SK-N-DZ (cell line): ENCODE measurements at regions not wholly inside any gene's neighbourhood (a gene's known extent, or its start where the extent isn't known, plus 50 kb on each side); places are given as distances from the start of the nearest gene placed in this dataset.

Experiments used
- DNase-seq: peaks from one replicate; pipeline ENCODE4 v3.0.0-alpha.2; 2015; ENCODE audit warnings: low spot score

DNA sequence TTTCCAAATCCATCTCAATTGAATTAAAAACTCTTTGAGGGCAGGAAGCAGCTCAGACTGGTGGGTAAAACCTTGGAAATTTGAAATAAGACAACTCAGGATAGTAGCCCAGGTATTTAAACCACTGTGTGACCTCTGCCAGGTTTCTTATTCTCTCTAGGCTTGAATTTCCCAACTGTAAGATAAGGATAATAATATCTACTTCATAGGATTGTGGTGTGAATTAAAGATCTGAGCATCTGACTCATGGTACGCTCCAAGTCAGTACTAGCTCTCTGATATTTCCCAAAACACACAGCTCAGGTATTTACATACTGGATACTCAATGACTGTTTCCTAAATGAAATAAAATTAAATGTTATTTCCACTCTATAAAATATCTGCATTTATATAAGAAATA, 337.2 kb downstream of the LTN1 start:
- no peak for DNase-seq

DNA sequence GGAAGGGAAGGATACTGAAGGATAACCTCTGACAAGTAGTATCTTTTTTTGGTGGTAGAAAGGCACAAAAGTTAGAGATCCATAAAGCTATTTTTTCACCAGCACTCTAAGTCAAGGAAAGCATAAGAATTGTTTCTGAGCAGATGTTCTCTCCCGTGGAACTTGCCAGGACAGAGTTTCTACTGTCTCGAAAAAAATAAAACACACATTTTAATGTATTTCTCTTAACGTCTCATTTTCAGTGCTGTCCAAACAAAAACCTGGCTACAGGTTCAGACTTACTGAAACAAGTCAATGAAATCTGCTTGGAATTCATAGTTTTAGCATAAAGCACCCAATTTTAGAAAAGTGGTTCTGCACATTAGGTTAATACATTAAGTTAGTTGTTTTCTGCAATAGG, 338.3 kb downstream of the LTN1 start:
- no peak for DNase-seq

DNA sequence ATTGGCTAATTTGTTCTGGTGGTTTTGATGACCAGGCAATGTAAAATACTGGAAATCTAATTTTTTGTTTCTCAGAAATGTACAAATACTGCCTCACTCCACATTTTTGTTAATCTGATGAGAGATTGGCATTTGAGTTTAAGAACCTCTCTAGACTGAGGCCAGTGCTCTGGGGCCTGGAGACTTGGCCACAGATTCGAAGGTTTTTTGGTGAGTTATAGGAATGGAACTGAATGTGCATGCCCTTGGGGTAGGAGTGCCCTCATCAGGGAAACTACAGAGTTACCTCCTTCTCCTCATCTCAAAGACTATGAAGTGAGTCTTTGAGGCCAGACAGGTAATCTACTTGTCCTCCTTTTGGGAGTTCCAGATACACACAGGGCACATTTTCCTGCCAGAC, 347.9 kb downstream of the LTN1 start:
- no peak for DNase-seq

DNA sequence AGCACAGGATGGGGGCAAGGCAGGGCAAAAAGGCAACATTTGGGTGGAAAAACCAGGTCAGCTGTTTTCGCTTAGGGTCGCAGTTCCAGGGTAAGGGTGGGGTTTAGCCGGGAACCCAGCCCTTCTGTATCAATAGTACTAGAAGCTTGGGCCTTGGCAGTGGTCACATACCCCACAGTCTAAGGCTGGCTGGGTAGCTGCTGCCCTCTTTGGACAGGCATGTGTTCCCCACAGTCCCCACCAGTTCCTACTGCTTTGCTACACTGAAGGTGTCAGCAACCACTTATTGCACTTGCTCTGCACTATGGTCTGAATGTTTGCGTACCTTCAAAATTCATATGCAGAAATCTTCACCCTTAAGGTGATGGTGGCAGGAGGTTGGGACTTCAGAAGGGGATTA, 349.8 kb downstream of the LTN1 start:
- no peak for DNase-seq

DNA sequence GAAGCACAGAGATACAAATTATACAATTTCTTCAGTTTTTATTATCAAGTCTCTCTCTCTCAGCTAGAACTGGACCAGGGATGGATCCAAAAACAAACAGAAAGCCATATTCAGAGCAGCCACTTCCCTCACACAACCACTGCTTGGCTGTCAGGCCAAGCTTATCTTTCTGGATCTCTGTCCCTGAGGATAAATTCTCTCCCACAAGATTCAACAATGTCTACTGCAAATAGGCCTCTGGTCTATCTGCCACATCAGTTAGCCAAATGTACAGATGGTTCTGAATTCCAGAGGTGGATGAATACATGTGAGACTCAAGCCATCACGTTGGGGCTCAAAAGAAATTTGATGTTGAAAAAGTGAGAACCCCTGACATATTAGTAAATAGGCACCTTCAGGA, 350.9 kb downstream of the LTN1 start:
- no peak for DNase-seq

DNA sequence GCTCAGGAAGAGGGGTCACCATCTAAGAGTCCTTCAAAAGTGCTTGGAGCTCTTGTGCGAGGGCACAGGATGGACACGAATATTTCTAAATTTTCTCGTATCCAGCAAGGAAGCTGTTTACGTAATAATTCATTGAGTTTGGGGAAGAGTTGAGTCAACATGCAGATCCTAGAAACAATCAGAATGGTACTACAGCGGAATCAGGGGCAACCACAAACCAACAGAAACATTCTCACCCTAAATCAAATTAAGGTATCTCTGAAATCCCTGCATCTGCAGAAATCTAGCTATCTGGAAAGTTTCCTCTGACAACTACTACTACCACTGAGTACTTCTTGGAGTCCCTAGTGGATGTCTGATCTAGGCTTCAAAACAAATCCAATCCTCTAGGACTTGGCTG, 352.4 kb downstream of the LTN1 start:
- DNase-seq = no peak

DNA sequence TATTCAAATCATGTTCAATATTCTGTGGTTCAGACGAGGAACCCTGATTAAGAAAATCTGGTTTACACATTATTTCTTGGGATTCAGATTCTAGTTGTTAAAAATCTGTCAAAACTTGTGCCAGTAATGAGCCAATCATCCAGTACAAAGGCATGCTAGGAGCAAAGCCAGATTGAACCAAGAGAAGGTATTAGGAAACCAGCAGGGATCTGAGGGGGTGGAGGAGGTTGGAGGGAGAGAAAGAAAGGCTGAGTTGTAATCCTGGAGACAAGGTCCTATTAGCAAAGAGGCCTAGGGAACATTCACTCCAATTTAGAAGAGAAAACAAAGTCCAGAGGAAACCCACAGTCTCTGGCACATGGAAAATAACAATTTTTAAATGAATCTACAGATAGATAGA, 352.9 kb downstream of the LTN1 start:
- DNase-seq = no peak

DNA sequence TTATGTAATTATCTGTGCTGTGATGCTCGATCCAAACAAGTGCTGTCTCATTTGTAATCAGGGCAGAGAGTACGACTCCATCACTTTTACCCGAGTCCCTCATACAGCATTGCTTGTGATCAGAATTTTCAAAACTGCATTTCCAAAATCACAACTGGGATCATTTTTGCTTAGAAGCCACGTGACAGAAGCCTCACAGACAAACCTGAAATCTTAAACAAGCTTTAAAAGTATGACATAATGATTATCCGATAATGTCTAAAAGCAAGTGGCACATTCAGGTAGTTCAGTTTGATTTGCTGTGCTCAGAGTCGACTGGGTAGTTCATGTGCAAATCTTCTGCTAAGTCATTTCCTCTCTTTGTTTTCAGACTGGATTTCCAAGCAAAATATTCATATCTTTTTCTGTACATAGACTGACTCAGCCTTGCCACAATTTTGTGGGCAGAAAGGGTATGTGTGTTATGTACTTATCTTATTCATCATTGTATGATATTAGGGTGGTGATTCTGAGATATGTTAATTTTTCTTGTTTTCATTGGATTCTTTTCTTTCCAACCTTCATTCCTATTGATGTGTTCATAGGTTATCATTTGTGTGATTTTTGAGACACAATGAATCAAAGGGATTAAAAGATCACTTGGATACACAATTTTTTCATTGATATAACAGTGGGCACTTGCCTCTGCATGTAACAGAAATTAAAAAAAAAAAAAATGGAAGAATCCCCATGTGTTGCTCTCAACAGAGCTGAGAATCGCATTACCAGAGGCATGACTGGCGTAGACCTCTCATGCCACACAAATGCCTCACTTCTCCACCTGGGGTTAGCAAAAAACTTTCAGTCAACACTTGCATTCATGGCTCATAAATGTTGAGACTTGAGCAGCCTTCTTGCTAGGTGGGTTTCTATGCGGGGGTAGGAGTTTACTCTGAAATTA, 355.7 kb downstream of the LTN1 start:
- no peak for DNase-seq

DNA sequence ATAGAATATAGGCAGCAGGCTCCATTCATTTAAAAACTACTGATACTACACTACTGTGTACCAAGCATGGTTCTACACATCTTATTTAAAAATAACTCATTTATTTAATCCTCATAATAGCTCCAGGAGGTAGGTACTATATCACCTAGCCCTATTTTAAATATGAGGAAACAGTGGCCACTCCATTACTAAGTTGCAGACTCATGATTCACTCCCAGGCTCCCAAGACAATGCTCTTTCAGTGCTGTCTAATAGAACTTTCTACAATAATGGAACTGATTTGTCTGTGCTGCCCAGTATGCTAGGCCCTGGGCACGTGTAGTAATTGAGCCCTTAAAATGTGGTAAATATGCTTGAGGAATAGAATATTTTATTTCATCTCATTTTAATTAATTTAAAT, 357.1 kb downstream of the LTN1 start:
- no peak for DNase-seq

DNA sequence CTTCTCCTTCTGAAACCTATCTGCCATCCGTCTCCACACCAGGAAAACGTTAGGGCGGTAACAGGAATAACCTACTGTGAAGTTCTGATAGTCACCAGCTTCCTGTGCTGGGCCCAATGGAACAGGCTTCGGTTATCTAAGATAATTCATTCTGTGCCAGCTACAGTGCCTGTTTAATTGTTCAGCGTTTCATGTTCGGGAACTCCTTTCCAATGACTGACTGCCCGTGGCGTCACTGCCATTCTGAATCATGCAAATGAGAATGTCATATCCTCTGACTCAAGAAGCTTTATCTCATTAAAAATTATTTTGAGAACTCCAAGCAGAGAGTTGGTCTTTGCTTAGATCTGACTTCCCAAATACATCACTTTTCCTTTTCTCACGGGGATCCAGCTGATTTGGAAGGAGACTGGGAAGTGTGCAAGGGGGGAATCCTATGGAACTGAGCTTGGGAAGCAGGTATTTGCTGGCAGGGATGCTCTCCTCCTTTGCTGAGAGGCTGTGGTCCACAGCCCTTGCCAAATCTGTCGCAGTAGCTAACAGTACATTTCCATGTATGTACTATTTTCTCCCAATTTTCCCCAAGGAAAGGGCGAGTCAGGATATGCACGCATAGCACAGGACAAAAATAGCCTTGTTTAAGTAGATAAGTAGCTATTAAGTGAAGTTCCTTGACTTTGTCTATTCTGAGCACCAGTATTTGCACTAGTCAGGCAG, 358.7 kb downstream of the LTN1 start:
- no peak for DNase-seq

DNA sequence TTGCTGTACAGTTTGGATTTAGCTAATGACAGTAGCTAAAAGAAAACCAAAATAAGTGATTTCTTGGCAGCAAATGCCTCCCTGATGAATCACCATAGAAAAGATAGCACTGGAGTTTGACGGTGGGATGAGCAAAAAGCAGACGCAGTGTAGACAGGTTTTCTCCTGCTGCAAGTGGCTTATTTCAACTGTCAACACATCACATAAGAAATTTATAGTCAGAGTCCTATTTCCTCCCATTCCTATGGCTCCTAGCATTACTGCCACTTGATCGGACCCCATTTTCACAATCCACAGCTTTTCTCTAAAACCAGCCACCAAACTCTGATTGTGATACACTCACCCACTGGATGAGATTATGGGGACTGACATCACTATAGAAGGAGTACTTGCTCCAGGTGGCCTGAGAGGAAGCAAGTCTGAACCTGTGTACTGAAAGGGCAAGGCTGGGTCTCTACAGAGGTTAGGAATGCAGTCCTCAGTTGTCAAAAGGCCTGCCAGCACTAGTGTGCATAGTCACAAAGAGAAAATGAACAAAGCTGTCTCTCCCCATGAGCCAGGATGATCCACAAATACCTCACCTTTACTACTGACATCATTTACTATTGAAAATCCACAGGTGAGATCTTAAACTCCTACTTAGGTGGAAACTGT, 359.8 kb downstream of the LTN1 start:
- no peak for DNase-seq

DNA sequence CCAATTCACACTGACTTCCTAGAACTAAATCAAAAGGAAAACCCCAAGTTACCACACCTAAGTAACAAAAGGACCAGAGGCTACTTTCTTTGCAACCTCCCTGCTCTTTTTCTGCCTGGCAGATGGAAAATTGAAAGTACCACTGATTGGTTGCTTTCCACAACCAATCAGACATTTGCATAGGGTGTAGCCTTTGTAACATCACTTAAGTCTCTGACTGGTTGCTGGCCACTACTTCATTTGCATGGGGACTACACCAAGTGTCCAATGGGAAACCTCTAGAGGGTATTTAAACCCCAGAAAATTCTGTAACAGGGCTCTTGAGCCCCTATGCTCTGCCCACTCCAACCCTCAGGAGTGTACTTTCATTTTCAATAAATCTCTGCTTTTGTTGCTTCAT, 365.0 kb downstream of the LTN1 start:
- DNase-seq = no peak

DNA sequence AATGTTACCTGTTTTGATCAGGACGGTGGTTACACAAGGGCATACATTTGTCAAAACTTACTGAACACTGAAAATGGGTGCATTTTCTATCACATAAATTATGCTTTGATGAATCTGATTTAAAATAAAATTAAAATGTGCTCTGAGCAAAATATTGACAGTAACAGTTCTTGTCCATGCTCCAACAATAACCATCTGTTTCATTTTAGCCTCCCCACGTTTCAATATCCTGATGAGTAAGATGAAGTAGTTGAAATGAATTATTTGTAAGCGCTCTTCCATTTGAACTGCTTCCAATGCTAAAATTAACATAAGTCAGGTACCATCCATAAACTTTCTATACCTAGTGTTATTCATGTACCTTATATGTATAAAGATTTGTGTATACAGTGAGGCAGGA, 365.4 kb downstream of the LTN1 start:
- no peak for DNase-seq

DNA sequence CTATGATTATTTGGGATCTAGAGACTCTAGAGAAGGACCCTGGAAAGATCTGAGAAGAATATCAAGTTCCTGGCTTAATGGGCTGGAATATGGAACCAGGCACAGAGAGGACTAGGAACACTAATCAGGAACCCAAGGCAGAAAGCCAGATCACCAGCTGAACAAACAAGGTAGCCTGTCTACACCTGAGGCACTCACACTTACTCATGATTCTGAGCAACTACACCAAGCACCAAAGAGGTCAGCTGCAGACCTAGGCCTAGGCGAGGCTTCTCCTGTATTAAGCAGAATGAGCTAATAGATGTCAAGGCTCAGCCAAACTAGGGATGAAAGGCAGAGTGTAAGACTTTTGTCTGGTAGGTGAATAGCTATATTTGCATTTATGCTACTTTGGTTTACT, 368.1 kb downstream of the LTN1 start:
- DNase-seq = no peak

DNA sequence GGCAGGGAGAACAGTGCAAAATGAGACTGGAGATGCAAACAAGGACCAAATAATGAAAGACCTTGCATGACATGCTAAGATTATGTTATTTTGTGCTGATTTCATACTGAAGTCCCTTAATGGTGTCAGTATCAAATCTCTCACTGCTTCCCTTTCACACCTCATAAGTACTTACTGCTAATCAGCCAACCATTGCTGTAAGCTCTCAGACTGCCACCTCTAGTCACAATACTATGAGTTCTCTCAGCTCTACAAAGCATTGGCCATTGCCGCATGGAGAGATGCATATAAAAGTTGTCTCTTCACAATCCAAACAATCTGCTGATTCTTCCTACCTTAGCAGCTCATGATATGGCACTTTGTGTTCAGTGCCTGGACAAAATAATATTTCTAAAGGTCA, 375.4 kb downstream of the LTN1 start:
- no peak for DNase-seq

DNA sequence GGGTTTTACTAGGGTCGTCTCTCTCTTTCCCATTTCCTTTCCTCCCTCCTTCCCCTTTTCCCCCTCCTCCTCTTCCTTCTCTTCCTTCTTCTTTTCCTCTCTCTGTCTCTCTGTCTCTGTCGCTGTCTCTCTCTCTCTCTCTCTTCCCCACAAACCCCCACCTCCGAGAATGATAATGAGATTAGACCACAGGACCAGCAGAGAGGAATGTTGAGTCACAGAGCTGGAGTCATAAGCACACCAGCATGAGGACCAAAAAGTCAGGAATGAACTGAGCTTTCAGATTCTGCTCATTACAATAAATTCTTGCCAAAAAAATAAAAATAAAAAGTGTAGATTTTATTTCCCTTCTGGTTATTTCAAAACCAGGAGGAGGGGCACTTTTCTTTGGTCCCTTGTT, 377.4 kb downstream of the LTN1 start:
- no peak for DNase-seq

DNA sequence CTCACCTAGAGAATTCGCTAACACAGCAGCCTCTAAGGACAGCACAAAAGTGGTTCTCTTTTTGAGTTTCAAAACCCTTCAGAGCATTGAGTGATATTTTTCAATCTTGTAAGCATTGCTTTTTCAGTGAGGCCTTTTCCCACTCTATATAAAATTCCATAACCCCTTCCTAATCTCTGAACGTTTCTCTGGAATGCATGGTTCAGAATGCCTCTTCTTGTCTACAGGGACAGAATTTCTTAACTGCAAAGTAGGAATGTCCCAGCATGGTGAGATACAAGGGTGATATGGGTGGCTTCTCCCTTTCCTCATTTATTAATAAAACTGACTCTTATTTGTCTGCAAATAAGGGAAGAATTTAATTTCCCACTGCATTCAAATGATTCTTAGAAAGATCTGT, 377.9 kb downstream of the LTN1 start:
- no peak for DNase-seq

DNA sequence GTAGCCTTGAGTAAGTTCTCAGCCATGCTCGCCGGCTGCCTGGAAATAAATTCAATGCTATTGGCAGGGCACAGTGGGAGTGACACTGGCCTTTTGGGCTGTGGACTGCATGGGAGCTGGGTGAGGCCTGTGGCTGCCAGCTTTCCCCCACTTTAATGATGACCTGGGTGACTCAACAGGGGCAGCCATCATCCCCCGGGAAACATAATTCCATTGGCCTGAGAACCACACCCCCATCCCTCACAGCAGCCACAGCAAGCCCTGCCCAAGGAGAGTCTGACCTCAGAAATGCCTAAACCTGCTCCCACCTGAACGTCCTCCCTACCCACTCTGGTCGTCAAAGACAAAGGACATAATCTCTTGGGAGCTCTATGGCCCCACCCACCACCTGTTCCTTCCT, 384.0 kb downstream of the LTN1 start:
- DNase-seq = no peak

DNA sequence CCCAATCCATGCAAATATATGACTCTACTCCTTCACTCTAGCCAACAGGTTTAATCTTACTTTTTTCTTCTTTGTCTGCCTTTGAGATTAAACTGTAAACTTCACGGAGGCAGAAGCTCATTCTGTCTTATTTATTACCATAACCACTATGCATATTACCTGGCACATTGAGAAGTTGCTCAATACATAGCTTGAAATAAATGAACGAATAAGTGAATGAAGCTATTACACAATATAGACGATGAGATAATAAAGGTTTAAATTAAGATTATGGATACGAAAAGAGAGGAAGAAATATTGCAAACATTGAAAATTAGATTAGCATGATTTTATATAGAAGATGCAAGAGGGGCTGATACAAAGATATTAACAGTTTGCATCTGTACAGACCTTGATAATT, 385.1 kb downstream of the LTN1 start:
- no peak for DNase-seq

DNA sequence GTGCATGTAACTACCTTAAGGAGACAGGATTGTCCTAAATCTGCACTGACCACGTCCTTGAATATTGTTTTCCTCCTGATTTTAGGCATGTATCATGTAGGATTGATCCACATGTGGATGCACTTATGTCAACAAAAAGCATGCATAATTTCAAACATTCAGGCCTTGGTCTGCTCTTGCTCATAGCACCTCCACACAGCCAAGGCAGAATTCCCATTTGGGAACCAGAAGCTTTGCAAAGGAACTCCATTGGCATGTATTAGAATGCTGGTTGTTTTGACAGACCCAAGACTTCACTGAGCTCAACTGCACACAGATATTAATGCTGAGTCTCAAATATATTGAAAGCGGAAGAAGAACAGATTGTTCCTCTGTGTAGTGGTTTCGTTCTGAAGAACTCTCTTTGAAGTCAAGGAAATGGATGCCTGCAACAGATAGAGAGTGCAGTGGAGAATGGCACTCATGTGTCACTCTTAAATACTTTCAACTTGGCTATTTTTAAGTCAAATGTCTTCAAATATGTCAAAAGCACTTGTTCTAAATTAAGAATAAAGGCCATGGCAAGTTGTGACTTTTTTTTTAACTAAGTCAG, 387.6 kb downstream of the LTN1 start:
- no peak for DNase-seq

DNA sequence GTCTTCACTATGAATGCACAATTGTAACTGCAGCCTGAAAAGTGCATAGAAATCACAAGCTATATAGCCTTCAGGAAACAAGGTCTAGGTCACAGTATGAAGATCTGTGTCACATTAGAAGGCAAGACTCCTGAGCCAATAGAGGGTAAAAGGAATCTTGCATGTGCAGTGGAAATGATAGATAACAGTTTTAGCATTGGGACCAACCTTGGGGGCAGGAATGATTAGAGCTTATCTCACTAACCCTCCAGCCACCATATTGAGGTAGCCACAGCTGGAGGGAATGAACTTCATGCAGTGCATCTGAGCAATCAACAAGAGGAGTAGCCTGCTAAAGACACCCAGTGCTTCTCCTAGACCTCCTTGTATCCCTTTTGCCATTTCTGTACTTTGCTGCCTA, 390.1 kb downstream of the LTN1 start:
- DNase-seq = no peak

DNA sequence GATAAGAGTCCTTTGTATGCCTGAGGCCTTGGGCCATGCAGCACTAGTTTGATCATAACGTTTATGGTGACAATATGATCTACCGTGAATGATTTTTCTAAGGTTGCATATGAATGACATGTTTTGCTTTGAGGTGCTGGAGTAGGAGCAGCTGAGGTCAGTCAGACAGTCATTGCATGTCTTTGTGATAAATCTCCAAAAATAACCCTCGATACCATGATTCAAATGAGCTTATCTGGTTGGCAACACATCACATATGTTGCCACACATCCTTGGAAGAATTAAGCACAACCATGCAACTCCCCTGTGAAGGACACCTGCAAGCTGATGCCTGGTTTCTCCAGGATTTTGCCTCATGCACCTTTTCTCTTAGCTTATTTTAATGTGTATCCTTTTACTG, 394.5 kb downstream of the LTN1 start:
- DNase-seq = no peak
